Fibroblast of the aortic adventitia (primary cell): ENCODE measurements at regions not wholly inside any gene's neighbourhood (a gene's known extent, or its start where the extent isn't known, plus 50 kb on each side); places are given as distances from the start of the nearest gene placed in this dataset.

Experiments
- DNase-seq: peaks from one replicate; pipeline ENCODE4 v3.0.0-alpha.2; 2010; ENCODE audit warnings: low read depth
- H3K4me3 ChIP-seq: 2 replicates; pipeline ENCODE4 v1.5.1; 2011; ENCODE audit warnings: low read depth, mild to moderate bottlenecking, control low read depth, low read length, moderate library complexity
- TF ChIP-seq, protein P1 (sequence below): IDR thresholded peaks from 2 replicates; pipeline ENCODE4 v1.5.1; 2011; ENCODE audit warnings: mild to moderate bottlenecking, low read length, control low read depth, inconsistent platforms; ENCODE audit not compliant: insufficient read depth

- no peak overlapping the region for H3K4me3 ChIP-seq
- DNase-seq: no peak
- TF ChIP-seq, protein P1, sequence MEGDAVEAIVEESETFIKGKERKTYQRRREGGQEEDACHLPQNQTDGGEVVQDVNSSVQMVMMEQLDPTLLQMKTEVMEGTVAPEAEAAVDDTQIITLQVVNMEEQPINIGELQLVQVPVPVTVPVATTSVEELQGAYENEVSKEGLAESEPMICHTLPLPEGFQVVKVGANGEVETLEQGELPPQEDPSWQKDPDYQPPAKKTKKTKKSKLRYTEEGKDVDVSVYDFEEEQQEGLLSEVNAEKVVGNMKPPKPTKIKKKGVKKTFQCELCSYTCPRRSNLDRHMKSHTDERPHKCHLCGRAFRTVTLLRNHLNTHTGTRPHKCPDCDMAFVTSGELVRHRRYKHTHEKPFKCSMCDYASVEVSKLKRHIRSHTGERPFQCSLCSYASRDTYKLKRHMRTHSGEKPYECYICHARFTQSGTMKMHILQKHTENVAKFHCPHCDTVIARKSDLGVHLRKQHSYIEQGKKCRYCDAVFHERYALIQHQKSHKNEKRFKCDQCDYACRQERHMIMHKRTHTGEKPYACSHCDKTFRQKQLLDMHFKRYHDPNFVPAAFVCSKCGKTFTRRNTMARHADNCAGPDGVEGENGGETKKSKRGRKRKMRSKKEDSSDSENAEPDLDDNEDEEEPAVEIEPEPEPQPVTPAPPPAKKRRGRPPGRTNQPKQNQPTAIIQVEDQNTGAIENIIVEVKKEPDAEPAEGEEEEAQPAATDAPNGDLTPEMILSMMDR: no peak
These were observed 1104.6 kb upstream of the MAP3K7 start for GRCh38 chr6:91691449-91691848.

- H3K4me3 ChIP-seq: no peak overlapping the region
- DNase-seq: no peak
- TF ChIP-seq, protein P1: no peak
These were observed 1096.4 kb upstream of the MAP3K7 start for GRCh38 chr6:91683240-91683639.

- no peak for DNase-seq
- H3K4me3 ChIP-seq: no peak overlapping the region
- TF ChIP-seq, protein P1: no peak
These were observed 1094.4 kb upstream of the MAP3K7 start for GRCh38 chr6:91681296-91681695.

DNA sequence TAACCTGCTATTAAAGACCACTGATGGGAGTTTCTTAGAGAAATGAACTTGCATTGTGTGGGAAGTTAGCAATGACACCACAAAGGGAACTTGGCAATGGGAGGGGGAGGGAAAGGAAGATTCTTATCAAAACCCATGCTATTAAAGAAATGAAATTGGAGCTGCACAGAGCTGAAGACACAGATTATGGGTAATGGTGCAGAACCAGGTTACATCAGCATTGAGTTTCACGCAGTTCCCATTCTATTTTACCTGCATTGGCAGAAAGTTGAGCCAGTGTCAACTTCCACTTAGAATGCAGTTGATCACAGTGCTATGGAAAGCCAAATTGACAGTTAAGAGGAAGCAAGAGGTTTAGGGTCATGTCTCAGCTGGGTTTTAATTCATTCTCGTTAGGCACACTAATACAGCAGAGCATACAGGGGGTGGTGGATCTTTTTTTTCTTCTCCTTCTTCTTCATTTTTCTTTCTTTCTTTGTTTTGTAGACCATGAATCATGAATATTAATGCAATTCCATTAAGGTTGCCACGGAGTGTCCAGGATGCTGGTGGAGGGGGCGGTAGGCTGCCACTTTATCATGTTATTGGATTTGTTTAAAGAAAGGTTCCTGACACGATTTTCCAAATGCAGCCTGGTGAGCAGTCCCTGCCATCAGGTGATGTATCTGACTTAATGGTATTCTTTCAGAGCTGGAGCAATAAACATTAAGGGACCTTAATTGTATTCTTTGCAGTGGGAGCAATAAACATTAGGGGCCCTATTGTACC is 1092.0 kb upstream of the MAP3K7 start:
- H3K4me3 ChIP-seq: no peak overlapping the region
- TF ChIP-seq, protein P1: no peak
- DNase-seq: no peak

DNA sequence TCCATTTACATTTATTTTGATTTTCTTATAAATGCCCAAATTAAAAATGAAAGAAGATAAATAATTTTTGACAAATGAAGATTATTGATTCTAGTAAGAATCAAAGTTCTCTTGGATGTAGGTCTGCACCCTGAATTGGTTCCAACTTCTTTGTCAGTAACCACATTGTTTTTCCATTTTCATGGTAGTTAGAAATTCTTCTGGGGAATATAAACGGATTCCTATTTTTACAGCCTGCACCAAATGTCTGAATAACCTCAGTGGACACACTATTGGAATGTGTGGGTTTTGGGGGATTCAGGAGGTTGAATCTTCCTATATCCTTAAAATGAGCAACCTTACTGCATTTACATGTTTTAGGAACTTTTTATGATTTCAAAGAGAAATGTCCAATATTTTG is 1085.3 kb upstream of the MAP3K7 start:
- TF ChIP-seq, protein P1: no peak
- no peak overlapping the region for H3K4me3 ChIP-seq
- no peak for DNase-seq

DNA sequence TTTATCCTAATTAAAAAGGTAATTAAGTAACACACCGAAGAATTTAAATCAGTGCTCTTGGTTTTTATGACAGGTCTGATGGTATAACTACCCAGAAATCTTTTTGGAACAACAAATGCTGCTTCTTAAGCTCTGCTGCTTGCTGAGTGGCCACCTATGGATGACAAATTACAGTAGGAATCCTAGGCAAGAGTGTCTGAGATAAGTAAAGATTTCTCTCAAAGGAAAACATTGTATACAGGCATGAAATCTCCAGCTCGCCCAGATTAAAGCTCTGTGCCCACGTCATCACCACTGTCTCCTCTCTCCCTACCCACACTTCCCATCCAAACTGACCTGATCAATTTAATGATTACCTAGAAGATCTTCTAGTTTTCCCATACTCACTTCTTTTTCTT is 1083.0 kb upstream of the MAP3K7 start:
- TF ChIP-seq, protein P1: no peak
- DNase-seq: no peak
- H3K4me3 ChIP-seq: no peak overlapping the region
